NCI-H146 treated with DMSO at 0.1 percent for 48 hours (cell line): ENCODE measurements at regions not wholly inside any gene's neighbourhood (a gene's known extent, or its start where the extent isn't known, plus 50 kb on each side); places are given as distances from the start of the nearest gene placed in this dataset.

Source experiments
- DNase-seq: peaks from one replicate; lab custom pipeline; 2025; ENCODE audit not compliant: unreplicated experiment; lab: John Stamatoyannopoulos, UW

DNA sequence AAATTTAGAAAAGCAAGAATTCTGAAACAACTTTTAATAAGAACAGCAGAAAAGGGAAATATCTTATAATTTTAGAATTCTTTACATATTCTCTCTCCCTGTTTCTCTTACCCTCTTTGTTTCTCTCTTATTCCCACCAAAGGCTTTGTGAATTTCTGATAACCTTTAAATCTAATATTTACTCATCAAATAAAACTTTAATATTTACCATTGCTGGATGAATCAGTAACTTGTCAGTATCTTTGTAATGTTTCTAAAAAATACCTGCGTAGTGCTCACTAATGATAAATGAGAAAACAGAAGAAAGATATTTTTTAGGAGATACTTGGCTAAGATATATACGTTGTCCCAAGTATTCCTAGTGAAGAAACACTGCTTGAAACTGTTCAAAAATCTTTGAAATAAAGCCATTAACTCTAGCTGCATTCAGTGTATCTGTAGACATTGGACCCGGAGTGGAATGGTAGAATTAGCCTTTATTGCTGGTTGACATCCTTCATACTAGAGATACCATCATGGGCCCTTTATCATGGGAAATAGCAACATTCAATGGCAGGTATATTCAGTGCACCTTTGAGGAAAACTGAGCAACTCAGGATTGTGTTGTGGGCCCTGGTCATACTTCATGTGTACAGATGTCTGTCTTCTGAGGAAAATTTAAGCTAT, 2160.4 kb downstream of the MAT2B start:
- DNase-seq = no peak

DNA sequence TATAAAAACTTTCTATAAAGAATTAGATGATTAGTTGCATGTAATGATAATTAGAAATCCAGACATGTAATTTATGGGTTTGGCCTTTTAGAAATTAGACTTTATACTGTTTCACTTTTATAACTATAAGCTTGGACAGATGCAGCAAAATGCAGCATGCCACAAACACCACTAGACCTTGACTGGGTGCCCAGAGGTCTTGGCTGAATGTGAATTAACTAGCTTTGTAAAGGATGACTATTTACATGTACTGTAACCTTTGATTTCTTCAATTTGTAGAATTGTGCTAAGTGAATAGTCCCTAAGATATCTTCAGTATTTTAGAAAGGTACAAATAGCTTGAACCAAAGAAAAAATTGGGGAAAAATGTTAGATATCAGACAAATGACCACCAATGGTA, 2168.1 kb downstream of the MAT2B start:
- no peak for DNase-seq

DNA sequence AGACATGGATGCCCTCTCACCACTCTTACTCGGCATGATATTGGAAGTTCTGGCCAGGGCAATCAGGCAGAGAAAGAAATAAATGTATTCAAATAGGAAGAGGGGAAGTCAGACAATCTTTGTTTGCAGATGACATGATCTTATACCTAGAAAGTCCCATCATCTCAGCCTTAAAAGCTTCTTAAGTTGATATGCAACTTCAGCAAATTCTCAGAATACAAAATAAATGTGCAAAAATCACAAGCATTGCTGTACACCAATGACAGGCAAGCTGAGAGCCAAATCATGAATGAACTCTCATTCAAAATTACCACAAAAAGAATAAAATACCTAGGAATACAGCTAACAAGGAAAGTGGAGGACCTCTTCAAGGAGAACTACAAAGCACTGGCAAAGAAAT, 2190.4 kb downstream of the MAT2B start:
- no peak for DNase-seq

DNA sequence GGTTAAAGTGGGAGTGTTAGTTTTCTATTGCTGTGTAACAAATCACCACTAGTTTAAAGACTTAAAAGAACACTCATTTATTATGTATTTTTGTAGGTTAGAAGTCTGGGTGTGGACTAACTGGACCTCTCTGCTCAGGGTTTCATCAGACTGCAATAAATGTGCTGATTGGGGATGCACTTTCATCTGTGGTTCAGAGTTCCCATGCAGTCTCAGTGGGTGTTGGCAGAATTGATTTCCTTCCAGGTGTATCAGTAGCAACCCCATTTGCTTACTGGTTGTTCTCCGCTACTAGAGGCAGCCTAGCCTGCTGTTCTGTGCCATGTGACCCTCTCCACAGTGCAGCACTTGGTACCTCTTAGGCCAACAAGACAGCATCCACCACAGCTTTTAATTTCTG, 2200.5 kb downstream of the MAT2B start:
- DNase-seq = no peak

DNA sequence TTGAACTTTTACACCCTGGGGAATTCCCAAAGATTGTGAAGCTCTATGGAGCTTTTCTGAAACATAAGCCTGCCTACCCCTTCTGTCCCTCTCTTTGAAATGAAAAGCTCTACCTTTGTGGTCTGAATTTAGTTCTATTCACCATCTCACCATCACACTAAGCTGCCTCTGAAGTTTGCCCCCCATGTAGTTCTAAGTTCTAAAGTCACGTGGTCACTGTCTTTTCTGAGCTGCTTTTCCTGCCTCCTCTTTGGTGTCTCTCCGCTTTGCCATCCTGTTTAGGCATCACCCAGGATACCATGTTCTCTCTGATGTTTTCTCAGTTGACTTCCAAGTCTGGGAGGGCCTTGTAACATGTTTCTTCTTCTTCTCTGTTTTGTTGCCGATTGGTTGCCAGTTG, 2206.6 kb downstream of the MAT2B start:
- DNase-seq = no peak

DNA sequence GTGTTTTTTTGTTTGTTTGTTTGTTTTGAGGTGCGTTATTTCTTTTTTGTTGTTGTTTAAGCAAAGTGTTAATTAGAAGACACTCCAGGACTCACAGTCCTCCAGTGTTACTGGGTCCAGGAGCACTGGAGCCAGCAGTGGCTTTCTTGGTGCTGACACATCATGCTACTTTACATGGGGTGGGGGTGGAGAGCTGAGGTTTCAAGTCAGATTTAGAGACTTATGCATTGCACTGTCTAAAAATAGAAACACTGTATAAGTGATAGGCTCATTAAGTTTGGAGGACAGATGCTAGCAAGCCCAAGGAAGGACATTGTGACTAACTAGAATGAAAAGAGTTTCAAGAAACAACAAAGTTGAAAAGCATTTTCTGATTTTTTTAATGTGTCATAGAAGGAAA, 2209.2 kb downstream of the MAT2B start:
- no peak for DNase-seq

DNA sequence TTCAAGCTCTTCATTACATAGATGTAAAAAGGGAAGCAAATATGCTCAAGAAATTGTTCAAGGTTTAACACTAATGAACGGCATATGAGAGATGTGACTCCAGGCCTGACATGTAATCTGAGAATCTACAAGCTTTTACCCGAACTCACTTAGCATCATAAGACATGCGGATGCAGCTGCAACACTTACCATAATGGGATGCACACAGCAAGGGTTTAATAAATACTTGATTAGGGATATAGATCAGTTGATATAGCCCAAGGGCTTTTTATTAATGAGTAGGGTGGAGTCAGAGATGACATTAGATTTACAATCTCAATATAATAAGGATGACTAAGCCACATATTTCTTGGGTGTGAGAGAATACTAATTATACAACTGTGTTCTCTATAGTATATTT, 2215.5 kb downstream of the MAT2B start:
- DNase-seq = no peak

DNA sequence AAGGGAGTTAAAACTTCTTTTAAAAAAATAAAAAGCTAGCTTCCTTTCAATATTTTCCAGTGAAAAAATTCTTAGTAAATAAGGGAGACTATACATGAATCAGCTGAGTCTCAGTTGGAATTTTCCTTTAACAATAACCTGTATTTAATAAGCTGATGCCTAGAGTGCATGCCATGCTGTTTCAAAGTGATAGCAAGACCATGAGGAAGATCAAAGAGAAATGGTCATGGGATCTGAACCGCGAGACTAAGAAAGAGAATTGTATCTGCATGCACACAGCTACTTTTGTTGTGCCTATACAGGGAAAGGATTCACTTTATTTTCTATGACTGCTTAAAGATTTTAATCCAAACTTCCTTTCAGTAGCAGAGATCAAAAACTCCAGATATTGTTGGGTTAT, 2217.0 kb downstream of the MAT2B start:
- no peak for DNase-seq

DNA sequence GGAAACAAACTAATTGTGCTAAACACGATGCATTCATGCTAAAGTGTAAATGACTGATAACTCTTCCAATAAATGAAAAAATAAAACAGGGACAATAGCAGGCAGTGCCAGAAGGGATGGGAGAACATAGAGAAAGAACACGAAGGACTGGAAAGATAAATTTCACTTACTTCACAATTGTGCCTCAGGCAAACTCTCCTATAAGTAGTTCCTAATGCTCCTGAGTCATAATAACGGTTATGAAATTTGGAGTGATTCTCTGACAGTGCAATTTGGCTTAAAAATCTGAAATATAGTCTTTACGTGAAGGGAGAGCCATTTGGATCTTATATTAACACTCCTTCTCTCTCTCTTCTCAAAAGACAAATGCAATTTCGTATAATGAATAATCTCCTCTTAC, 2218.5 kb downstream of the MAT2B start:
- no peak for DNase-seq

DNA sequence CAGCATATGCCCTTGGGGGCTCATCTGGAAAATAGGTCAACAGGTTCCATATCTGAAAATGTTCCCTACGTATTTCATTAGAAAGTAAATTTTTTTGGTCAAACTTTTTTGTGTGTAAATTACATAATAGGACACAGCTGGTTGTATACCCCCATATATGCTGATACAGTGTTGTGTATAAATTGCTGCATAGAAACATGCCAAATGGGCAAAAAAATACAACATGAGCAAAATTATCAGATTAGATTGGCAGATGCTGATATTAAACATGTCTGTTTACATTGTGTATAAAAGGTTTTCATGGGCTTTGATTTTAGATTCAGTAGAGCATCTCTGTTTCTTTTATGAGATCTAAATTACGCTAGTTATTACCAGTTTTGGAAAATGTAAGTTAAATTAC, 2223.0 kb downstream of the MAT2B start:
- no peak for DNase-seq

DNA sequence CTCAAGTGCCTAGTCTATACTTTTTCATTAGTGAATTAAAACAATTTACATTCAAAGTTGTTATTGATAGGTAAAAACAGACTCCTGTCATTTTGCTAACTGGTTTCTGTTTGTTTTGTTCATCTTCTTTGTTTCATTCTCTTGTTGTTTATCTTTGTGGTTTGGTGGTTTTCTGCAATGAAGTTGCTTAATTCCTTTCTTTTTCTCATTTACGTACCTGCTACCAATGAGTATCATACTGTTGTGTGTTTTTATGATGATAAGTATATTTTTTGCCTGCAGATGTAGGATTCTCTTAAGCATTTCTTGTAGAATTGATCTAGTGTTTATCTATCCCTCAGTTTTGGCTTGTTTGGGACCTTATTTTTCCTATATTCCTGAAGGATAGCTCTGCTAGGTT, 2230.0 kb downstream of the MAT2B start:
- DNase-seq = no peak

DNA sequence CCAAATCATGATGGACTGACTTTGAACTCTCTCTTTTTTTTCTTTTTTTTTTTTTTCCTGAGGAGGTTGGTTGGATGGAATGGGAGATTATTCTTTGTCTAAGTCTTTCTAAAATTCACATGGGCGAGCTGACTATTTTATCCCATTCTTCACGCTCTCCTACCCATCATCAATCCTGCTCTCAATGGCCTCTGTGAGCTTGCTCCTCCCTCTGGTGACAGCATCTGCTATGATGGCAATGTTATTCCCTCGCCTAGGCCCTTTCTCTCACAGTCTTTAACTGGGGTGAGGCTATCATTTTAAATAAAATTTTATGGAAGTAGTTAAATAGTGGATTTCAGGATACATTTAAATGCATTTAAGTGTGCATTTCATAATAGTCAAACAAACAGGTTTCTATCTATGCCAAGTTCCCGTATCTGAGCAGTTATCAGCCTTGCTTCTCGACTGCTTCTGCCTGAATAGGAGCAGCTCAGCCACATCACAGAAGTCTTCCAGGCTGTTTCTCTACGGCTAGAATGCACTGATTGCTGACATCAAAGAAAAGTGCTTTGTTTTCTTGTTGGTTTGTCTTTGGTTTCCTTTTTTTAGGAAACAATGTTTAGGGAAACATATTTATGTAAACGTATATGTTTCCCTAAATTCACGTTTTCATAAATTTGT, 2233.8 kb downstream of the MAT2B start:
- DNase-seq = no peak

DNA sequence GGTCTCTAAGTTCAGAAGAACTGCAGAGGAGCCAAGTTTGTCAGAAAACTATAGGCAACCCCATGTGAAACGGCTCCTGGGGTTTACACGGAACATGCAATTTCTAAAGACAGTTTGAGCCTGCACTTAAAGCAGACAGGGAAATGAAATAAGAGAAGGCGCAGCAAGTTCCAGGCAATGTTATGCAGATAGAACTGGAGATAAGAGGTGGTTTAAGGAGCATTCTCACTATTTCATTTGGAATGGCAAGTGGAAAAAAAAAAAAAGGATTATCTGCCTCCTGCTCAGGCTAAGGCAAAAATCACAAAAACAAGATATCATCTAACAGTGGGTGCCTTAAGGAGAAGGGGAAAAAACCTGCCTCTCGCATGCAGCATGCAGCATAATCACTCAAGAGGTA, 2252.4 kb downstream of the MAT2B start:
- DNase-seq = no peak

DNA sequence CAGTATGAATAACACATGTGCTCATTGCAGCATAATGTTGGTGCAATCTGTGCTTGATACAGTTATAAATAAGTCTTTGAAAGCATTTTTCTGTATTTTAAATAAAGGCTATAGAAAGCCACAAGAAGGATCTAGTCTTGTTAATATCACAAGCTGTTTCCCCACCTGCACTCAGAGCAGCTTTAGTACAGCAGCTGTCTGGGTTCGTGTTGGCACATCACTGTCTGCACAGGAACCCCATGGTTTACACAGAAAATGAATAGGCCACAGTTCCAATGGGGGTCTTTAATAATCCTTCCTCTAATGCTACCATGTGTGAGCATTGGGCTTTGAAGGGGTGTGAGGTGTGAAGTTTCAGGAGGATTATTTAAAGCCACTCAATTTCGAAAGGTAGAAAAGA, 2269.7 kb downstream of the MAT2B start:
- DNase-seq = no peak

DNA sequence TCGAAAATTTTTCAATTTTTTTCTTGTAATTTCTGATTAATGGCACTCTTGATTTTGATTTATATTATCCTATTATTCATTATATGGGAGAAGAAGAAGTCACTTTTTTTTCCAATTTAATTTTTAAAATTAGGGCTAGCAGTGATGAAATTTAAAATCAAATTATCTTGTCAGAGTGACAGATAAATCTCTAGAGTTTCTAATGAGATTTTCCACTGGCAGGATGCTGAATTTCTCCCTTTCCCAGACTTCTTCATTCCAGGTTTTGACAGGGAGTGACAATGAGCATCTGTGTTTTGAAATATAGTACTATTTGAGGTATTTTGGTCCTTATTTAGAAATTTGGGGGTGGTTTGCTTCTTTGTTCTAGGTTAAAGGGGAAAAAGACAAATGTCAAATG, 2274.1 kb downstream of the MAT2B start:
- DNase-seq = no peak

DNA sequence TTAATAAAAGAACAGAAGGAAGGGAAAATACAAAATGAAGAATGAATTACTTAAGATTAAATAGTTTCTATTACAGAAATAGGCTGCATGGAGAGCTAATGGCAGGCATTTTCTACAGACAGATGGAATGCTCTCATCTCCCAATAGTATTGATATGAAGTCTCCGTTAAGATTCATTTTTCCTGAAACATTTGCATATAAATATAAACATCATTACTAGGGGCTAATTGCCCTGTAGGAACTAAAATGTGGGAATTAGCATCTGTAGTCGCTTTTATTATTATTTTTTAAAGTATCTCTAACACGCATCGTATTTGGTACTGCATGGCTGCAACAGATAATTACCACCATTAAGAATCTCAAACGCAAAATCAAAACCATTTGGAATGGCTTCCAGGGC, 2275.5 kb downstream of the MAT2B start:
- DNase-seq = no peak

DNA sequence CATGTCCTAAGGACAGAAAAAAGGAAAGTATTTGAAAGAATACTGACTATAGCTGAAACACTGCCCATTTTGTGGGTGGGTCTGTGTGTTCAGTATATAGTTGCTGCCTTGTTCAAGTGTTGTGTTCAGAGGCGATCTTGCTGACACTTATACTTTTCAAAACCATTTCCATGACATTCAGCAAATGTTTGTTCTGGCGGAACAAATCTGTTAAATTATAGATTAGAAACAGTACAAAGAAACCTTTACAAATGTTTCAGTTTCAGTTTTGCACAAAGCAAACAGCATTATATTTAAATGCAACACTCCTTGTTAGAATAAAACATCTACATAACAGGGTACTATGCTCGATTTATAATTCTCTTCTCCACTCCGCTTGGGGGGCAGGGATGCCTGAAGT, 2276.3 kb downstream of the MAT2B start:
- DNase-seq = no peak

DNA sequence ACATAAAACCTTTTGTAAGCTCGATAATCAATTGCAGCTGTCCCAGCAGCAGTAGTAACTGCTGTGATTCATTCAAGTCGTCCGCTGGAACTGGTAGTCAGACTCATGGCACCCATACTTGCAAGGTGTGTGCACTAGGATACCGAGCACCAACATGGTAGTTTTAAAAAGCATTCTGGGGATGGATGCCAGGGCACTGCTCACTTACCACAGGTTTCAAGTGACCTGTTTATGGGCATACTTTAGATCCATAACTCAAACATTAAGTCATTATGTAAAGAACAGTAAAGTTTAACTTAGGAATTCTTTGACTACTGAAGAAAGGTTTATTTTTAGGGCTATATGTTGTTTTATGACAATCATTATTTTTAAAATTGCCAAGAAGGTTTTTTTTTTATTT, 2277.6 kb downstream of the MAT2B start:
- no peak for DNase-seq

DNA sequence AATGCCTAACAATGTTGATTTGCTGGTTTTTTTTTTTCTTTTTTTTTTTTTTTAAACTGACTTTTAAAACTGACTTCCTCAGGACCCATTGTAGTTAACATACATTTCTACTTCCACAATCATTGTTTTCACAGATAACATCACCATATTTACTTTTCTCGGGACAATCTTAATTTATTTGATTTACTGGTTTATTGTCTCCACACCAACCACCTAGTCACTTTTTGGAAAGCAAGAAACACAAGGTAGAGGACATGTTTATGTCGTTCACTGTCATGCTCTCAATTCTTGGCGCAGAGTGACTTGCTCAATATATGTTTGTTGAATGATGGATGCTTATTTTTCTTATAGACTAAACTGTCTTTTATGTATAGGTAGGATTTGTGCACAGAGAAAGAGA, 2280.7 kb downstream of the MAT2B start:
- no peak for DNase-seq

DNA sequence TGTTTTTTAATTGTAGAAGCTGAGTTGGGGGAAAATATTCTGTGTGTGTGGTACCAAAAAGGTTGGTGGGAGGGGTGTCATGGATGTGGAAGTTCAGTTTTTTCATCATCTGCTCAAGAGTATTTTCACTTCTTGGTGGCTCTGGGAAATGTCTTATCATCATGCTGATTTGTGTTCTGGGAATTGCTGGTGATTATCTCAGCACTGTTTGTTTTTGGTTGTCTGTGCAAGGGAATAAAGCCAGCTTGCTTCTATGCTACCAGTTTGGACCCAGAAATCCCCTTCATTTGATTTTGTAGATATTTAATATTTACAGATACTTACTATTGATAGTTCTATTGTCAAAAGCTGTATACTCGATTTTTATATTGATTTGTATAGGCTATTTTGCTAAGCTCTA, 2289.7 kb downstream of the MAT2B start:
- no peak for DNase-seq

DNA sequence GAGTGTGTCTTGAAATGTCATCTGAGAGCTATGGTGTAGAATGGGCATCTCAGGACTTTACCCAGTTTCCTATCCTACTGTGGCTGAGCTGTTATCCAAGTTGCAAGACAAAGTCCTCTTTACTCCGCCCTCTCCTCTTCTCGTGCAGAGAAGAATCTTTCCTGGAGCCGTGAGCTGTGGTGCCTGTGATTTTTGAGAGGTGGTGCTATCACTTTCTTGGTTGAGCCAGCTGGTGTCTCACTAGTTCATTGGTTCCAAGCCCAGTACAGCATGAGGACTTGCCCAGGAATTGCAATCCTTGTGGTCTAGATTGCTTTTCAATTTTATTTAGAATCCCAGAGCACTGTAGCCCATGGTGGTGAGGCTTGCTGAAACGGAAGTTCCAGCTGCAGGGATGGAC, 2300.3 kb downstream of the MAT2B start:
- DNase-seq = no peak

DNA sequence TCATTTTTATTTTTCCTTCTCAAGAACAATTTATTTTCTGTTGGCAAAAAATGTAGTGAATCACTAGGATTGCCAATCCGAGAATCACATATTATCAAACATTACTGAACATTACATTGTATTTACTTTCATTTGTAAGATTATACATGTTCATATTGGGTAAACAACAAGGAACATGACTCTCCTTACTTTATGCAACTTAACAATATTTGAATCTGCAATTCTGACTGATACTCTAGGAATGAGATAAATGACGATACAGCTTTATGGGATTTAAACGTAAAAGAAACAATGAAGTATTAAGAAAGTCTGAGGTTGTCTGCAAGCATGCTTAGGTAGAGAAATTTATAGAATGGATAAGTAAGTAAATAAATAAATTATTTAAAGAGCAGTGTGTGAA, 2302.9 kb downstream of the MAT2B start:
- no peak for DNase-seq

DNA sequence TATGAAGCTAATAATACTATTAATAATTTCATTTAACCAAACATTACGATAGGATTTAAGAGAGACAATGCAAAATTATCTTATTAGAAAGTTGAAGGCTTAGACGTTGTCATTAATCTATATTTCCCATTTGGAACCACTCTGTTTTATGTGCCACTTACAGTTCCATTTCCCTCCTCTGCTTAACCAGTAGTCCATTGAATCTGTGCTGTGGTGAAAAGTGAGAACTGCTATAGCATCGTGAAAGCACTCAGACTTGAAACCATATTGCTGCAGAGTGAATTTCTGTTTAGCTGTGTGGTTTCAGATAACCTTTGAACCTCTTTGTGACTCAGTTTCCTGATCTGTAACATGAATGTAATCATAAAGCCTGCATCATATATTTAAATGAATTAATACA, 2304.5 kb downstream of the MAT2B start:
- no peak for DNase-seq
